Fibroblast of villous mesenchyme (primary cell): ENCODE measurements at regions not wholly inside any gene's neighbourhood (a gene's known extent, or its start where the extent isn't known, plus 50 kb on each side); places are given as distances from the start of the nearest gene placed in this dataset.

Experiments used
- DNase-seq: peaks from one replicate; pipeline ENCODE4 v3.0.0-alpha.2; 2010; ENCODE audit warnings: low read depth
- H3K4me3 ChIP-seq: 2 replicates; pipeline ENCODE4 v1.5.1; 2011; ENCODE audit warnings: low read depth, mild to moderate bottlenecking, low read length
- TF ChIP-seq, protein P1 (sequence below): IDR thresholded peaks from 2 replicates; pipeline ENCODE4 v1.5.1; 2012; ENCODE audit warnings: low read depth, mild to moderate bottlenecking, low read length; ENCODE audit not compliant: insufficient read depth

DNA sequence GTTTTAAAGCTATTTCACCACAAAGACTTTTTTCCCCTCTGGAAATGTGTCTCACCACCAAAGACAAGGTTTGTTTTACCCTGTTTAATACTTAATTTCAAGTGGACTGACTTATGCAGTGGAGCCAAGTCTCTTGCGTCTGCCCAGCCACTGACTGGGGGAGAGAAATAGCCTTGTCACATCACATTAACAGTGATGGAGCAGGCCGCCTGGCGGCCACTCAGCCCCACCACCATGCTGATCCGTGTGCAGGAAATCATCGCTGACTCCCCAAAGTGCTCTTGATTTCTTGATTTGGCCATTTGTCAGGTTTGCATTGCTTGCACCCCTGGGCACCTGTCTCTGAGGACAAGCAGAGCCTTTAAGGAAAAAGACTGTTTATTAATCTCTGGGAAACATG lies 334.1 kb downstream of the GLRX3 start:
- TF ChIP-seq, protein P1, sequence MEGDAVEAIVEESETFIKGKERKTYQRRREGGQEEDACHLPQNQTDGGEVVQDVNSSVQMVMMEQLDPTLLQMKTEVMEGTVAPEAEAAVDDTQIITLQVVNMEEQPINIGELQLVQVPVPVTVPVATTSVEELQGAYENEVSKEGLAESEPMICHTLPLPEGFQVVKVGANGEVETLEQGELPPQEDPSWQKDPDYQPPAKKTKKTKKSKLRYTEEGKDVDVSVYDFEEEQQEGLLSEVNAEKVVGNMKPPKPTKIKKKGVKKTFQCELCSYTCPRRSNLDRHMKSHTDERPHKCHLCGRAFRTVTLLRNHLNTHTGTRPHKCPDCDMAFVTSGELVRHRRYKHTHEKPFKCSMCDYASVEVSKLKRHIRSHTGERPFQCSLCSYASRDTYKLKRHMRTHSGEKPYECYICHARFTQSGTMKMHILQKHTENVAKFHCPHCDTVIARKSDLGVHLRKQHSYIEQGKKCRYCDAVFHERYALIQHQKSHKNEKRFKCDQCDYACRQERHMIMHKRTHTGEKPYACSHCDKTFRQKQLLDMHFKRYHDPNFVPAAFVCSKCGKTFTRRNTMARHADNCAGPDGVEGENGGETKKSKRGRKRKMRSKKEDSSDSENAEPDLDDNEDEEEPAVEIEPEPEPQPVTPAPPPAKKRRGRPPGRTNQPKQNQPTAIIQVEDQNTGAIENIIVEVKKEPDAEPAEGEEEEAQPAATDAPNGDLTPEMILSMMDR, result no peak
- DNase-seq, result no peak
- H3K4me3 ChIP-seq, result no peak overlapping the region

DNA sequence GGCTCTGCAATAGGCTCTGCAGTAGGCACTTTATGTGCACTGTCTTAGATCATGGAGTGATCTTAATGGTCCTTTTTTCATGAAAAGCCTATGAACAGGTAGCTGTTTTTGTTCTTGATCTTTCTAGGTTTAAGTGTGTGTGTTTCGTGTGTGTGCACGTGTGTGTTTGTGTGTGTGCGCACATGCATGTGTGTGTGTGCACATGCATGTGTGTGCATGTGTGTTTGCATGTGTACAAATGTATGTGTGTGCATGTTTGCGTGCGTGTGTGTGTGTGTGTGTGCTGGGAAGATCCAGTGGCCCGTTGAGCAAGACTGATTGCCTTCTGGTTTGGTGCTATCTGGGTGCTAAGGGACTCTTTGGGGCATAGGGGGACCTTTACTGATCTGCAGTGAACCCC lies 334.8 kb downstream of the GLRX3 start:
- TF ChIP-seq, protein P1, result no peak
- no peak for DNase-seq
- no peak overlapping the region for H3K4me3 ChIP-seq

DNA sequence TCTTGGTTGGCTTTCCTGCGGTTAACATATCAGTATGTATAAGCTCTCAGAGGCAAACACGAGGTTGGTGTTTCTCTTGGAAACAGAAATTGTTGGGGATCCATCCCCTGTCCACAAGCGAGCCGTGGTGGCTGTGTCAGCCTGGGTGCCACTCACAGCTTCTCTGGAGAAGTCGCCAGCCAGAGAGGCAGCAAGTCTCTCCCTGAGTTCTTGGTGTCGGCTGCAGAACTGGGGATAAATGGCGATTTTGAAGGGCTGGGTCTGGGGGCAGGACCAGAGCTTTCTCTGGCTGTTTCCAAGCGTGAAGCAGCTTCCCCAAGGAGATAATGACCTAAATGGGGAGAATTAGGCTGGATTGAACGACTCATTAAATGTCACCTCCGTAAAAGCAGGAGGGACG lies 335.3 kb downstream of the GLRX3 start:
- no peak for DNase-seq
- TF ChIP-seq, protein P1, result no peak

DNA sequence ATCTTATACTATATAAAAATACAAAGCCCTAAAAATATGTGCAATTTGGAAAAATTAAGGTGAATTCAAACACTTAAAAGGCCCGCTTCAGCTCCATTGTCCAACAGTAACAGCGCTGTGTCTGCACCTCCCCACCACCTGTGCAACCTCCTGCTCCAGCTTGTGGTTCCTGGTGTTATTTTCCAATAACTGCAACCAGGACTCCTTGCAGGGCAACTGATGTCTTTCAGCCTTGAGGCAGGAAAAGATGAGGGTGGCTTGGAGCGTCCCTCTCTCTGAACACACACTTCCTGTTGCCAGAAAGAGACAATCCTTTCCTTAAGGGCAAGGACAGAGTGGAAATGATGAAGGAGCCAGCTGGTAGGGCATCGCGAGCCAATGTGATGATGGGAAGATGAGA lies 336.0 kb downstream of the GLRX3 start:
- DNase-seq, result no peak
- H3K4me3 ChIP-seq, result no peak overlapping the region
- TF ChIP-seq, protein P1, result no peak

More for the DNA sequence above, 335.3 kb downstream of the GLRX3 start:
- H3K4me3 ChIP-seq, result no peak overlapping the region

DNA sequence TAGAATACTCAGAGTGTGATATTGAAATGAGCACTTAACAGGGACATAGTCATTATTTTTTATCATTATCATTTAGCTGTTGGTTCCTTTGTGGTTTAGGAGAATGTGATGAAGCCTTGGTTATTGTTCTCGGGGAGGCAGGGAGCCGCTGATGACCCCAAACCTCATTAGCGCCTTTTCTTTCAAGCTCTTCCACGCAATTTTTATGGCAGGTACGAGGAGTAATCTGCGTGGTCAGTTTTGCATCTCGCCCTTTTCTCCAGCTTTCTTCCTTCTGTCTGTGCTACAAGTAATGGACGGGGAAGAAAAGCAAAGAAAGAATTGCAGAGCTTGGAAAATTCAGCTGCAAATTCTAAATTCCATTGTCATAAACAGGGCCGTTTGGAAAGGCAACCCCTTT lies 338.4 kb downstream of the GLRX3 start:
- no peak overlapping the region for H3K4me3 ChIP-seq
- TF ChIP-seq, protein P1, result no peak
- DNase-seq, result no peak

DNA sequence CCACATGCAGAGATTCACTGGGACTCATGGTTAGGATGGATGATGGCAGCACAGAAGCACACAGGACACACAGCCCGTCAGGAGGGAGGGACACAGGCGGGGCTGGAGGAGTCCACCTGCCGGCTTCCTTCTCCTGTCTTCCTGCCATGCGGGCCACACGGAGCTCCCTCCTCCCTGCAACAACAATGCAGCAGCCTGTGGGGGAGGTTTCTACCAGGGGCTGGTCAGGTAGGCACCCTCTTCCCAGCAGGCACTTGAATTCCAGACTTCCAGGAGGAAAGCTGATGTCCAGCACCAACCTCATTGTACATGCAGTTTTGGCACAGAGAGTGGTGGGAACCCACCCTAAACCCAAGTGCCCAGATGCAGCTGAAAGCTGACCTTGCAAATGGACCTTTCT lies 341.2 kb downstream of the GLRX3 start:
- H3K4me3 ChIP-seq, result no peak overlapping the region
- DNase-seq, result no peak
- TF ChIP-seq, protein P1, result no peak

DNA sequence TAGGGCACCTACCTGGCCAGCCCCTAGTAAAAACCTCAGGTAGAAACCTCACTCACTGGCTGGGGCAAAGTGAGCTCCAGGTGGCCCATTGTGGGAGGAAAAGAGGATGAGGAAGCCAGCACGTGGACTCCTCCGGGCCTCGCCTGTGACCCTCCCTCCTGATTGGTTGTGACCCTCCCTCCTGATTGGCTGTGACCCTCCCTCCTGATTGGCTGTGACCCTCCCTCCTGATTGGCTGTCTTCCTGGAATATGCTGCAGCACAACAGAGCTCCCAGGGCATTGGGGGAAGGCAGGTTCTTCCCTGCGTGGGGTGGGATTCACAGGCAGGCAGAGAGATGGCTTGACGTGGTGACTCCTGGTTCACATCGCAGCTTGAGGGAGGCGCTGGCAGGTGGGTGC lies 343.0 kb downstream of the GLRX3 start:
- TF ChIP-seq, protein P1, result no peak
- no peak overlapping the region for H3K4me3 ChIP-seq
- no peak for DNase-seq
